ENCODE measurements at regions not wholly inside any gene's neighbourhood (a gene's known extent, or its start where the extent isn't known, plus 50 kb on each side); places are given as distances from the start of the nearest gene placed in this dataset.
A peak's percentile ranks its signal among the peaks of the same experiment; 100 is the strongest.

DNA sequence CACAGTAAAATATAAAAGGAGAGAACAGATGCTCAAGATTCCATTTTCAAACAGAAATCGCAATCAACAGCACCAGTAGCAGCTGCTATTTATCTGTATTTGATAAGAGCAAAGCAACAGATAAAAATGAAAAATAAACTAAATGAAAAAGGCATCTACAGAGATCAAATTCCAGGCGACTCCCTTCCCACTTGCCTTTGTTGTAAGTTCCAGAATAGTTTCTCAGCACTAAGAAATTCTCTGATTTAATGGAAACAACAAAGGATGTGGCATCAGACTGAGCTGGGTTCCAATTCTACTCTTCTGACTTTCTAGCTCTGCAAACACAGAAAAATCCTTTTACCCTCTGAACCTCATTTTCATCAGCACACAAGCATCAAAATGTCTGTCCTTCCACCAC lies 110.8 kb upstream of the MME start:
- H3K9me3 ChIP-seq (ENCODE audit: insufficient read depth, low read length, severe bottlenecking) = no peaks in the 10 kb centered on the region
- no peak overlapping the region for H3K9ac ChIP-seq (ENCODE audit: low read depth, low read length)
- DNase-seq = no peak

GRCh38 chr3:154967090-154967489 lies 113.0 kb upstream of the MME start:
- Histone ChIP-seq H3K4me3 (ENCODE audit: low read depth in 1 of 2, low read length in 2 of 2) (no peak overlapping the region), H3K36me3 (ENCODE audit: insufficient read depth, low read length) (no peaks in the 10 kb centered on the region), H3K9me3 (ENCODE audit: insufficient read depth, low read length, severe bottlenecking) (no peaks in the 10 kb centered on the region), H3K79me2 (ENCODE audit: insufficient read depth, low read length) (no peaks in the 10 kb centered on the region), H4K20me1 (ENCODE audit: insufficient read depth, low read length) (no peaks in the 10 kb centered on the region), H3K27me3 (ENCODE audit: insufficient read depth, low read length, poor library complexity) (no peaks in the 10 kb centered on the region), H2AFZ (ENCODE audit: low read depth, low read length) (no peak overlapping the region), H3K4me2 (ENCODE audit: insufficient read depth, low read length) (no peak overlapping the region), H3K9ac (ENCODE audit: low read depth, low read length) (no peak overlapping the region), H3K27ac (ENCODE audit: low read length) (no peak overlapping the region), H3K4me1 (ENCODE audit: insufficient read depth, low read length) (peaks cover 13% of the 10 kb centered on the region; the same call in 1 of the 2 replicates)
- ATAC-seq (ENCODE audit: insufficient read depth, low read depth) = no peak
- TF ChIP-seq EZH2 (IDR thresholded peaks at IDR 0.05; ENCODE audit: borderline replicate concordance, low read depth, low read length, severe bottlenecking) = no peak
- TF ChIP-seq, protein P1, sequence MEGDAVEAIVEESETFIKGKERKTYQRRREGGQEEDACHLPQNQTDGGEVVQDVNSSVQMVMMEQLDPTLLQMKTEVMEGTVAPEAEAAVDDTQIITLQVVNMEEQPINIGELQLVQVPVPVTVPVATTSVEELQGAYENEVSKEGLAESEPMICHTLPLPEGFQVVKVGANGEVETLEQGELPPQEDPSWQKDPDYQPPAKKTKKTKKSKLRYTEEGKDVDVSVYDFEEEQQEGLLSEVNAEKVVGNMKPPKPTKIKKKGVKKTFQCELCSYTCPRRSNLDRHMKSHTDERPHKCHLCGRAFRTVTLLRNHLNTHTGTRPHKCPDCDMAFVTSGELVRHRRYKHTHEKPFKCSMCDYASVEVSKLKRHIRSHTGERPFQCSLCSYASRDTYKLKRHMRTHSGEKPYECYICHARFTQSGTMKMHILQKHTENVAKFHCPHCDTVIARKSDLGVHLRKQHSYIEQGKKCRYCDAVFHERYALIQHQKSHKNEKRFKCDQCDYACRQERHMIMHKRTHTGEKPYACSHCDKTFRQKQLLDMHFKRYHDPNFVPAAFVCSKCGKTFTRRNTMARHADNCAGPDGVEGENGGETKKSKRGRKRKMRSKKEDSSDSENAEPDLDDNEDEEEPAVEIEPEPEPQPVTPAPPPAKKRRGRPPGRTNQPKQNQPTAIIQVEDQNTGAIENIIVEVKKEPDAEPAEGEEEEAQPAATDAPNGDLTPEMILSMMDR (IDR thresholded peaks at IDR 0.05; ENCODE audit: borderline replicate concordance, extremely low read depth, low read length, poor library complexity, severe bottlenecking) = no peak
- DNase-seq = no peak

More for the DNA sequence above, 110.8 kb upstream of the MME start:
- no peaks in the 10 kb centered on the region for H3K27me3 ChIP-seq (ENCODE audit: insufficient read depth, low read length, poor library complexity)
- H3K36me3 ChIP-seq (ENCODE audit: insufficient read depth, low read length) = no peaks in the 10 kb centered on the region
- ATAC-seq (ENCODE audit: insufficient read depth, low read depth) = no peak
- no peak overlapping the region for H3K4me3 ChIP-seq (ENCODE audit: low read depth in 1 of 2, low read length in 2 of 2)
- no peak overlapping the region for H3K4me2 ChIP-seq (ENCODE audit: insufficient read depth, low read length)
- H3K79me2 ChIP-seq (ENCODE audit: insufficient read depth, low read length) = no peaks in the 10 kb centered on the region
- TF ChIP-seq EZH2 (IDR thresholded peaks at IDR 0.05; ENCODE audit: borderline replicate concordance, low read depth, low read length, severe bottlenecking) = no peak
- TF ChIP-seq, protein P1 (IDR thresholded peaks at IDR 0.05; ENCODE audit: borderline replicate concordance, extremely low read depth, low read length, poor library complexity, severe bottlenecking) = no peak
- H3K4me1 ChIP-seq (ENCODE audit: insufficient read depth, low read length) = peaks cover 27% of the 10 kb centered on the region
- H3K27ac ChIP-seq (ENCODE audit: low read length) = no peak overlapping the region
- H4K20me1 ChIP-seq (ENCODE audit: insufficient read depth, low read length) = no peaks in the 10 kb centered on the region
- no peak overlapping the region for H2AFZ ChIP-seq (ENCODE audit: low read depth, low read length)

DNA sequence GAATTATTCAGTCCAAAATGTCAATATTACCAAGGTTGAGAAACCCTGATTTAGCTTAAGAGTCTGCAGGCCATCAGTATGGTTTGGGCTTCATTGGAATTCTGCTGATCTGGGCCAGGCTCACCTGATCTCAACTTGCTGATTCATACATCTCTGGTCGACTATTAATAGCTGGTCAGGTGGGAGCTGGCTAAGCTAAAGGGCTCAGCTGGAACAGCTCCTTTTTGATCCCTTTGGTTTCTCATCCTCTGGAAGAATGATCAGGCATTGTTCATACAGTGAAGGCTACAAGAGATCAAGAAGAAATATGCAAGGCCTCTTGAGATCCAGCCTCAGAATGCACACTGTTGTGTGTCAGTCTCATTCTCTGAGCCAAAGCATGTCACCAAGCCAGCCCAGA lies 123.3 kb upstream of the MME start:
- H3K4me1 ChIP-seq (ENCODE audit: insufficient read depth, low read length) = peaks cover 11% of the 10 kb centered on the region
- no peak overlapping the region for H3K4me3 ChIP-seq (ENCODE audit: low read depth in 1 of 2, low read length in 2 of 2)
- TF ChIP-seq, protein P1 (IDR thresholded peaks at IDR 0.05; ENCODE audit: borderline replicate concordance, extremely low read depth, low read length, poor library complexity, severe bottlenecking) = no peak
- no peak for TF ChIP-seq EZH2 (IDR thresholded peaks at IDR 0.05; ENCODE audit: borderline replicate concordance, low read depth, low read length, severe bottlenecking)

More for the DNA sequence above, 123.3 kb upstream of the MME start:
- no peaks in the 10 kb centered on the region for H3K27me3 ChIP-seq (ENCODE audit: insufficient read depth, low read length, poor library complexity)
- no peaks in the 10 kb centered on the region for H4K20me1 ChIP-seq (ENCODE audit: insufficient read depth, low read length)
- H3K79me2 ChIP-seq (ENCODE audit: insufficient read depth, low read length) = no peaks in the 10 kb centered on the region
- peaks cover 2% of the 10 kb centered on the region for H3K9me3 ChIP-seq (ENCODE audit: insufficient read depth, low read length, severe bottlenecking)
- no peak overlapping the region for H3K9ac ChIP-seq (ENCODE audit: low read depth, low read length)
- H2AFZ ChIP-seq (ENCODE audit: low read depth, low read length) = 0 out of 2 replicates have a peak overlapping the region, but pooled peaks have one; percentile 14
- no peaks in the 10 kb centered on the region for H3K36me3 ChIP-seq (ENCODE audit: insufficient read depth, low read length)
- no peak overlapping the region for H3K27ac ChIP-seq (ENCODE audit: low read length)
- ATAC-seq (ENCODE audit: insufficient read depth, low read depth) (no peak), DNase-seq (no peak)
- H3K4me2 ChIP-seq (ENCODE audit: insufficient read depth, low read length) = no peak overlapping the region
